ENCODE measurements at regions not wholly inside any gene's neighbourhood (a gene's known extent, or its start where the extent isn't known, plus 50 kb on each side); places are given as distances from the start of the nearest gene placed in this dataset.
A peak's percentile ranks its signal among the peaks of the same experiment; 100 is the strongest.

DNA sequence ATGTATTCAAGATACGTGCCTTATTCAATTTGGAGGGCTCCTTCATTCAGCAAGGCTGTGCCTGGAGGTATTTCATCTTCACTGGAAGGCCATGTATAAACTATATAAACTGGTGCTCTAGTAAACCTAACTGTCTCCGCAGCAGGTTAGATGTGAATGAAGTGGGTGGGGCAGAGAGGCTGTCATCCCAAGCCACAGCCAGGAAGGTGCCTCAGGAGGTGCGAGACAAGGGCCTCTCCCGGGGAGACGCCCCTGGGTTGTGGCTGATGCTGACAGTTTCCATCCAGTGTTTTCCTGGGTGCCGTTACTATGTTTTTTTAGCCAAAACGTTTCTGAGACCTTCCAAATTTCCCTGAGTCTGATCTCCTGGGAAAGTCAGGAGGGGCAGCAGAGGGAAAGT is 221.5 kb upstream of the RPL34 start:
- no peak overlapping the region for H3K27ac ChIP-seq
- no peak for TF ChIP-seq Cebpa-rat (IDR thresholded peaks at IDR 0.05)
- H3K4me3 ChIP-seq: no peak overlapping the region
- no peaks in the 10 kb centered on the region for H3K27me3 ChIP-seq
- no peaks in the 10 kb centered on the region for H3K36me3 ChIP-seq
- H3K9ac ChIP-seq: no peak overlapping the region
- H4K20me1 ChIP-seq: no peaks in the 10 kb centered on the region
- H3K4me2 ChIP-seq: peak overlapping the region; percentile 76
- peaks cover 31% of the 10 kb centered on the region for H3K4me1 ChIP-seq
- H3K9me3 ChIP-seq: no peaks in the 10 kb centered on the region

DNA sequence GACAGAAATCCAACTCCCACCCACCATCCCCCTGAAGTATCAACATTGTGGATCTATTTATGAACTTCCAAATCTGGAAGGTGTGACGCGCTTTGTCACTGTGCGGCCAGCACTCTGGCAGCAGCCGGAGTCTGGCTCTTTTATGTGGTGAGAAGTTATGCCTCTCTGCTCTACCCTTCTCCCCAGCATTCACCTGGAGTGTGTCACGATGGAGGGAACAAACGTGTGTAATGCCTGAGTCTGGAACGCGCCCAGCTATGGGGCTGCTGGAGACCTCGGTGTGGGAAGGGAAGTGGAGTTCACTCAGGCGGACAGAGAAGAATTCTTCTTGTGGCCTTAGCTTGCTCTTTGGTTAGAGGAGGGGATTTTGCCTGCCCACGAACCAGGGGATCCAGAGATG is 222.1 kb upstream of the RPL34 start:
- no peak overlapping the region for H3K4me3 ChIP-seq
- no peak overlapping the region for H3K27ac ChIP-seq
- H3K27me3 ChIP-seq: no peaks in the 10 kb centered on the region
- TF ChIP-seq Cebpa-rat (IDR thresholded peaks at IDR 0.05): no peak
- H3K9me3 ChIP-seq: no peaks in the 10 kb centered on the region
- H3K9ac ChIP-seq: no peak overlapping the region
- H4K20me1 ChIP-seq: no peaks in the 10 kb centered on the region
- H3K4me2 ChIP-seq: peak overlapping the region; percentile 76
- no peaks in the 10 kb centered on the region for H3K36me3 ChIP-seq
- peaks cover 31% of the 10 kb centered on the region for H3K4me1 ChIP-seq

DNA sequence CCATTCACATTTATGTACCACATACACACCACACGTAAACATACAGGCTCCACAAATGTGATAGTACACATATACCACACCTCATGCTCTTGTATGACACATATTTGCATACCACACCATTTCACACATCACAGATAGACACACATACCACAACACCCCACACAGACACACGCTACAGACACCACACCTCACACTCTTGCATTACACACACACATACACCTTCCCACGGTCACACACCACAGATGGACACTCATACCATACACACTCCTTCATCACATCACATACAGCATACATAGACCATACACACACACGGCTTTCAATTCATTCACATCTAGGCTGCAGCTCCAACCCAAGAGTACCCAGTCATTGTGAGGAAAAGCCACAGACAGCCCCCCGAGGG is 222.5 kb upstream of the RPL34 start:
- Histone ChIP-seq H3K9me3 (no peaks in the 10 kb centered on the region), H4K20me1 (no peaks in the 10 kb centered on the region), H3K4me3 (no peak overlapping the region), H3K4me2 (peak overlapping the region; percentile 76), H3K27me3 (no peaks in the 10 kb centered on the region), H3K27ac (no peak overlapping the region), H3K36me3 (no peaks in the 10 kb centered on the region), H3K4me1 (peaks cover 31% of the 10 kb centered on the region), H3K9ac (no peak overlapping the region)
- TF ChIP-seq Cebpa-rat (IDR thresholded peaks at IDR 0.05): no peak

DNA sequence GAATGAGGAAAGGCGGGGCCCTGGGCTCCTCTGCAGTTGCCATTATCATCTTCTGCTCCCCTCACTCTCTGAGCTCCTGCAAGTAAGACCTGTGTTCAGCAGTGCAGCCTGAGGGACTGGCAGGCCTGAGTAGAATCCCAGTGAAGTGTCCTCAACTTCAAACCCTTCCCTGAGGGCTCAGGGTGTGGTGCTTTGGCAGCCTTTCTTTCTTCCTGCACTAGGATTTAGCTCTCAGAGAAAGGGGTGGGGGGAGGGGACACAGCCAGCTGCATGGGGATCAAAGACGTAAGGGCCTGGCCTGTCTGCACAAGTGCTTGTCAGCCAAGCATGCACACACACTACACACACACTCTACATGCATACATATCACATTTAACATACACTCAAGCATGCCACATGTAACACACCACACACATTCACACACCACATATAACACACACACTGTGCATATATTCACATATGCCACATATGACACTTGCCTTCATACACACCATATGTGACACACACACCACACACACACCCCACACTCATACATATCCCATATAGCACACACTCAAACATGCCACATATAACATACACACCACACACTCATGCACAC is 223.4 kb upstream of the RPL34 start:
- Histone ChIP-seq H3K9ac (no peak overlapping the region), H3K4me2 (peak overlapping the region; percentile 76), H3K4me1 (peaks cover 31% of the 10 kb centered on the region), H4K20me1 (no peaks in the 10 kb centered on the region), H3K4me3 (no peak overlapping the region), H3K36me3 (no peaks in the 10 kb centered on the region), H3K9me3 (no peaks in the 10 kb centered on the region), H3K27ac (no peak overlapping the region; the same call in 1 of the 2 replicates), H3K27me3 (no peaks in the 10 kb centered on the region)
- no peak for TF ChIP-seq Cebpa-rat (IDR thresholded peaks at IDR 0.05)

DNA sequence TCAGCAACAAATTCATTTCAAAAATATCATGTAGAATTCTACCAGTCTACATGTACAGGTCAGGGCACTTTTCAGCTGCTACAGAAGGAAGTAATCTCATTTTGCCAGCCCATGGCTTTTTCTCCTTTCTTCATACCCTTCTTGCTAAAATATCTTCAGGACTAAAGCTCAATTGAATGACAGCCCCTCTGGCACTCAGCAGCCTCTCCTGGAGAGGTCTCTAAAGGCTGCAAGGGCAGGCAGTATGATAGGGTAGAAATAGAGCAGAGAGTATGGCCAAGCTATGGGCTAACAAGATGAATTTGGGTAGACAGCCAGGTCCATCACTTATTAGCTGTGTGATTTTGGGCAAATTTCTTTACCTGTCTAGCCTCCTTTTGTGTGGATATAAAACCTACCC is 224.6 kb upstream of the RPL34 start:
- no peak overlapping the region for H3K27ac ChIP-seq
- TF ChIP-seq Cebpa-rat (IDR thresholded peaks at IDR 0.05): no peak

DNA sequence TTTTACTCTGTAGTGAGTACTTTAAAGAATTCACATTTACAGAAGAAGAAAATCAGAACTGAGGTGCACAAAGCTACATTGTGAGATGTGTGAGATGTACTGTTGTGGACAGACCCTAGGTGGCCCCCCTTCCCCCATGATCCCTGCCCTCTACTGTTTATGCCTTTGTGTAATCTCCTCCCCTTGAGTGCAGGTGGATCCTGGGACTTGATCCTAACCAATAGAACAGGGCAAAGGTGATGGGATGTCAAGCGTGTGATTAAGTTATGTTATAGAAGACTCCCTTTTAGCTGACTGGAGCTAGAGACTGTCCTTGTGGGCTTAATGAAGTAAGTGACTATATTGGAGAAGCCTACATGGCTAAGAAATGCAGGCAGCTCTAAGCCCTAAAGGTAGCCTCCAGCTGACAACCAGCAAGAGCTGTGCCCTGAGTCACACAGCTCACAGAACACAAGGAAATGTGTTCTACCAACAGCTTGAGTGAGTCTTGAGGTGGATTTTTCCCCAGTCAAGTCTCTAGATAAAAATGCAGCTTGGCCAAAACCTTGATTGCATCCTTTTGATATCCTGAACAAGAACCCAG is 225.2 kb upstream of the LEF1 start:
- Histone ChIP-seq H4K20me1 (no peaks in the 10 kb centered on the region), H3K4me3 (no peak overlapping the region), H3K9ac (no peak overlapping the region), H3K9me3 (no peaks in the 10 kb centered on the region), H3K27me3 (no peaks in the 10 kb centered on the region), H3K36me3 (no peaks in the 10 kb centered on the region), H3K4me2 (no peak overlapping the region), H3K27ac (no peak overlapping the region), H3K4me1 (peaks cover 25% of the 10 kb centered on the region)
- TF ChIP-seq Cebpa-rat (IDR thresholded peaks at IDR 0.05): no peak

More for the DNA sequence above, 224.6 kb upstream of the RPL34 start:
- Histone ChIP-seq H4K20me1 (no peaks in the 10 kb centered on the region), H3K36me3 (no peaks in the 10 kb centered on the region), H3K4me2 (no peak overlapping the region), H3K4me1 (peaks cover 31% of the 10 kb centered on the region), H3K9ac (no peak overlapping the region), H3K9me3 (no peaks in the 10 kb centered on the region), H3K4me3 (no peak overlapping the region), H3K27me3 (no peaks in the 10 kb centered on the region)

DNA sequence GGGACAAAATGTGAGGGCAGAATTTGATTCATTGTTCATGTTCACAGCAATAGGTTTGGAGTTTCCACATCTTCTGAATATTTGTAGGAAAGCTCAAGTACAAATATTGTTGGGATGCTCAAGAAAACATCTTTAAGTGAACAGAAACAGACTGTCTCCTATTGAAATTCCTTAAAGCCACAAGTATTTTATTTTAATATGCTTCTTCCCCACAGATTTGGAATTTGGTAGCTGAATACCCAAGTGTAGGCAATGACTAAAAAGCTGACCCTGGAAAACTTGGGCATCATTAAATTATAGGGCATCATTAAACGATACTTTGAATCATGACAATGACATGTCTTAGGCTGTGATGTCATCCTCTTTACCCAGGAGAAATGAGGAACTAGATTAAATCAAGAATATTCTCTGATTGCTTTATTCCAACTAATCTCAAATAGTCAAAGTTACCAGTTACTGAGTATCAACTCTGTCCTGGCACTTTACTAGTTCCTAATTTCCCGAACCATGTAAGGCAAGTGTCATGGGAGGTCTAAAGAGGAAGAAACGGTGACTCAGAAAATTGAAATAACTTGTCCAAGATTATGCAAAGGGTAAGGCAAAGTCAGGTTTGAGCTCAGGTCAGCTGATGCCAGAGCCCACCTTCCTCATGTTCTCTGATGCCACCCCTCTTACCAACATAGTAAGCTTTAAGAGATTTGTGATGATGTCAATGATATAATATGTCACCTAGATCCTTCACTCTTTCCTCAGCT is 223.1 kb upstream of the LEF1 start:
- no peak overlapping the region for H3K4me3 ChIP-seq
- no peaks in the 10 kb centered on the region for H4K20me1 ChIP-seq
- no peak overlapping the region for H3K27ac ChIP-seq
- no peaks in the 10 kb centered on the region for H3K27me3 ChIP-seq
- H3K4me2 ChIP-seq: no peak overlapping the region
- no peaks in the 10 kb centered on the region for H3K9me3 ChIP-seq
- no peaks in the 10 kb centered on the region for H3K36me3 ChIP-seq
- H3K4me1 ChIP-seq: peaks cover 4% of the 10 kb centered on the region
- H3K9ac ChIP-seq: no peak overlapping the region
- no peak for TF ChIP-seq Cebpa-rat (IDR thresholded peaks at IDR 0.05)

DNA sequence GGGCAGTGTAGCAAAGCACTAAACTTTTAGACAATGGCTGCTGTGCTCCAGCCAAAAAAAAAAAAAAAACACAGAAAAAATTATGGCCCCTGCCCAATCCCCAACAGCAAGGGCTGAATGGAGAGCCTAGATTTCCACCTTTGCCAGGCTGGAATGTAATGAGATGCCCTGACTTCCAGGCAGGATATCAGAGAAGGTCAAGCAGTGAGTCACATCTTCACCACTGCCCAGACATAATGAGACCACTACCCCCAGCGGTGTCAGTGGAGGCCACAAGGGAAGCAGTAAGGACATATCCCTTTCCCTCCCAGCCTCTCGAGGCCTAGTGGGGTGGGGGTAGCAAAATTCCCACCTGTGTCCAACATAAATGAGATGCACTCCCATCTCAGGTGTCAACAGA is 216.3 kb upstream of the LEF1 start:
- no peaks in the 10 kb centered on the region for H3K9me3 ChIP-seq
- peak overlapping the region; percentile 0; the same call in 1 of the 2 replicates for H3K4me3 ChIP-seq
- H4K20me1 ChIP-seq: no peaks in the 10 kb centered on the region
- no peaks in the 10 kb centered on the region for H3K27me3 ChIP-seq
- no peaks in the 10 kb centered on the region for H3K36me3 ChIP-seq
- no peak overlapping the region for H3K9ac ChIP-seq
- peaks cover 38% of the 10 kb centered on the region for H3K4me1 ChIP-seq
- H3K27ac ChIP-seq: peak overlapping the region; percentile 31; the same call in 1 of the 2 replicates
- no peak for TF ChIP-seq Cebpa-rat (IDR thresholded peaks at IDR 0.05)
- peak overlapping the region; percentile 69 for H3K4me2 ChIP-seq

DNA sequence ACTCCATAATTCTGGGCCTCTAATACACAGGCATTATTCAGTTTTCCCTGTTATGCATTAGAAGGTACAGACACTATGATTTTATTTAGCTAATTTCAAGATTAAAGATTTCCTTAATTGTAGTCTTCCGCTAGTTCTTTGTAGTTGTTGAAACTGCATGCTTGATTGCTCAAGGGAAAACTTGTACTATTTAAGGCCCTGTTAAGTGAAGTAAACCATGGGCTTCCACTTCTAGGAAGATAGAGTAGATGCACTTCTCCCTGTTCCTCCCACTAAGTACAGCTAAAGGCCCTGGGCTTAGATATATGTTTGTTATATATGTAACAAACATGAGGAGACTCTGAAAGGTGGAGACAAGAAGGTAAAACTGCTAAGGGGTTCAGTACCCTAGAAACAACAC is 215.8 kb upstream of the LEF1 start:
- Histone ChIP-seq H3K4me1 (peaks cover 38% of the 10 kb centered on the region), H3K4me3 (peak overlapping the region; percentile 0; the same call in 1 of the 2 replicates), H3K9me3 (no peaks in the 10 kb centered on the region), H3K27me3 (no peaks in the 10 kb centered on the region), H3K9ac (no peak overlapping the region), H3K4me2 (peak overlapping the region; percentile 69), H3K27ac (no peak overlapping the region), H3K36me3 (no peaks in the 10 kb centered on the region), H4K20me1 (no peaks in the 10 kb centered on the region)
- TF ChIP-seq Cebpa-rat (IDR thresholded peaks at IDR 0.05): no peak

DNA sequence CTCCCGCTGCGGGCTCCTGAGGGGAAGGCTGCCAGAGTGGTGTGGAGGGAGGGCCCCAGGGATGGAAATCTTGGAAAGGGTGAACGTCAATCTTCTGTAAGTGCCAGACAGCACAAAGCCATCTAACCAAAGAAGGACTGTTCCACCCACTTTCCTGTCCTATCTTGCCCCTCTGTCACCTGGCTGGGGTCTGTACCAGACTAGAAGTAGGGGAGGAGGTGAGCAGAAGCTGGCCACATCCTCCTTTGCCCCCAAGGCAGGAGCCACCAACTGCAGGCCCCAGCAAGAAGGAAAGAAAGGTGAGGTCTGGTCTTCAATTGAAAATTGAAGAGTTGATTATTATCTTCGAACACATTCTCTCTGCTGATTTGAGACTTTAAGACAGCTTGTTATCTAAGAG is 214.4 kb upstream of the LEF1 start:
- no peaks in the 10 kb centered on the region for H3K36me3 ChIP-seq
- no peak overlapping the region for H3K4me3 ChIP-seq
- H3K9me3 ChIP-seq: no peaks in the 10 kb centered on the region
- H3K9ac ChIP-seq: no peak overlapping the region
- H3K27me3 ChIP-seq: no peaks in the 10 kb centered on the region
- H3K4me2 ChIP-seq: peak overlapping the region; percentile 69
- no peak overlapping the region for H3K27ac ChIP-seq
- H4K20me1 ChIP-seq: no peaks in the 10 kb centered on the region
- no peak for TF ChIP-seq Cebpa-rat (IDR thresholded peaks at IDR 0.05)
- H3K4me1 ChIP-seq: peaks cover 38% of the 10 kb centered on the region
